Activated gamma-delta T cell (primary cell): ENCODE measurements at regions not wholly inside any gene's neighbourhood (a gene's known extent, or its start where the extent isn't known, plus 50 kb on each side); places are given as distances from the start of the nearest gene placed in this dataset.

Source experiments
- DNase-seq: peaks from one replicate; lab custom pipeline; 2025; lab: John Stamatoyannopoulos, UW

DNA sequence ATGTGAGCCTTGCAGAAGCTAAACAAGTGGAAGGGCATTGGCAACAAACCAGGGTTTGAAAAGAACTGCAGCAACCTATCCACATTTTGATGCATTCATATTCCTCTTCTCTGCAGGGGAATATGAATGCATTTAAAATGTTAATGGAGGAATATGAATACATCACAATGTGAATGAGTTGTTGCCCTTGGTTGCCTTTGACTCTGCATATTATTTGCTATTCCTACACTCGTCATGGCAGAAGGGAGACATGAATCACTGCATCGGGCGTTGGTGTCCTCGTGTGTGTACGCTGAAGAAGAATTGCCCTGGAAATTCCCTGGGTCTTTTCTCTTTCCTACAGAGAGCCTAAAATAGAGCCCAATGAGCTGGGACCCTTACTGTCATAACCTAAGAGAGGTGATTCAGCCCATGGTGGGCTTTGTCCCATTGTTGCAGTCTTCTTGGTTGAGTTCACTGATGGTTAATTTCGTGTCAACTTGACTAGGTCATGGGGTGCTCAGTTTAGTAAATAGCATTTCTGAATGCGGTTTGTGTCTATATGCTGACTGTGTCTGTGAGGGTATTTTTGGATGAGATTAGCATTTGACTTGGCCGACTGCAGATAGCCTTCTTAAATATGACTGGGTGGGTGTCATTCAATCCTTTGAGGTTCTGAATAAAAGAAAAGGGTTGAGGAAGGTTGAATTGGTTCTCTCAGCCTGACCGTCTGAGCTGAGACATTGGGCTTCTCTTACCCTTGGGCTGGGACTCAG lies 1422.9 kb upstream of the TMEM132C start:
- DNase-seq: no peak

DNA sequence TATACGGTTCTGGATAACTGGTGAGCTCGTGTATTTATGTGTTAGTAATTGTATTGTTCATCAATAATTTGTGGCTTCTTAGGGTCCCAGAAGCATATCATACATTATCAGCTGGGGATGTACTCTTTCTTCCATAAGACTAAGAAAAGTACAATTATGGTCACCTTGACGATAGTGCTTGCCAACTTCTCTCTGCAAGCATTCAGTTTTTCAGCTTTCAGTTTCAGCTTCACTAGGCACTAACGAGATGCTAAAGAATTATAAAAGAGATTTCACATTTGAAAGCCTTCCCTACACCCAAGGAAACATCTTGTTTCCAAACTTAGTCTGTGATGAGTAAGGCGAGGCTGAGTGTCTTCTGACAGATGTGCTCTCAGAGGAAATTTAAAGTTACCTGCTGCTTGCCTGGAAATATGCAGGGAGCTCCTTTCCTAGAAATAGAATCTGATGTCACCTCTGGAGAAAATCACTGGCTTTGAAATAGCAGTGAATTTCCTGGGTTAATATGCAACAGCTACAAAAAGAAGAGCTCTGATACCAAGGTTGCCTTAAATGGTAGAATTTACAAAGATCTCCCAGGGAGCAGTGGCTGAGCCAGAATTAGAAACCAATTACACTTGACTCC lies 1419.9 kb upstream of the TMEM132C start:
- no peak for DNase-seq

DNA sequence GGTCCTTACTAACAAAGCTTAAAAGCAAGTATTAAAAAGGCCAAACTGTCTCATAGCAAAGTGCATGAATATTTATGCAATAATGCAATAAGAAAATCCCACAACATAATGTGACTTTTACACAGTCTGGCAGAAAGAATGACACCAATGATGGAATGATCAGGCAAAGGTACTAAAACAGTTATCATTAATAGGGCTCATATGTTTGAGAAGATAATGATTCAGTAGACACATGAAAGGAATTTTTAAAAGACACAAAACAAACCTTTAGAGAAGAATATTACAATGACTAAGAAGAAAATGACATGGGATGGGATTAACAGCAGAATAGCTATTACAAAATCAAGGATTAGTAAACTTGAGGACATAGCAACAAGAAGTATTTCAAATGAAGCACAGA lies 1411.2 kb upstream of the TMEM132C start:
- no peak for DNase-seq

DNA sequence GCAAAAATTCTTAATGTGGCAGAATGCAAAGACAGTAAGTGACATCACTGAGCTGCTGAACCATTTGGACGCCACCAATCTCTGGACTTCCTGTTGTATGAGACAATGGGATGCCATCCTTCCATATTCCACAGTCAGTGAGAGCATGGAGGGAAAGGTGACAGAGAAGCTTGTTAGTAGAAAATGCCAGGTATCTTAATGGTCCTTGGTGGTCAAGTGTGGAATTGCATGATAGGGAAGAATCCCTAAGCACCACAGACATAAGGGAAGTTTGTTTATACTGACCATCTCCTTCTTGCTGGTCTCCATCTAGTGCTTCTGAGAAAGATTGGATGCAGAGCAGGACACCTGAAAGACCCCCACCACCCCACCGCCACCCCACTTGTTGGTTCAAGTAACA lies 1410.0 kb upstream of the TMEM132C start:
- DNase-seq: no peak

DNA sequence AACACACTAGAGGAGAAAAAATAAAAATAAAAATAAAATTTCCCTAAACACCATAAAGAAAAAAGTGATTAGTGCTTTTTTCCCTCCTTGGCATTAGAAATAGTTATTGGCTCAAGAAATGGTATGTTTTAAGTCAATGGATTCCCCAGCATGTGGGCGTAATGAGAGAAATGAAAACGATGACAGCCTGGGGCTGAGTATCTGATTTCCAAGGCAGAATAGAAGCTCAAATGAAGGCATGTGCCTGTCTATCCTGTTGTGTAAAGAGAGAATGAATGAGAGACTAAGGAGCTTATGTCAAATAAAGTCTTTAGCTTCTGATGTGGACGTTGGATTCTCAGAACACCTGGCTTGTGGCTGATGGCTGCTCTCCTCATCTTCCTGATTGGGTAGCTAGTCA lies 1408.4 kb upstream of the TMEM132C start:
- no peak for DNase-seq

DNA sequence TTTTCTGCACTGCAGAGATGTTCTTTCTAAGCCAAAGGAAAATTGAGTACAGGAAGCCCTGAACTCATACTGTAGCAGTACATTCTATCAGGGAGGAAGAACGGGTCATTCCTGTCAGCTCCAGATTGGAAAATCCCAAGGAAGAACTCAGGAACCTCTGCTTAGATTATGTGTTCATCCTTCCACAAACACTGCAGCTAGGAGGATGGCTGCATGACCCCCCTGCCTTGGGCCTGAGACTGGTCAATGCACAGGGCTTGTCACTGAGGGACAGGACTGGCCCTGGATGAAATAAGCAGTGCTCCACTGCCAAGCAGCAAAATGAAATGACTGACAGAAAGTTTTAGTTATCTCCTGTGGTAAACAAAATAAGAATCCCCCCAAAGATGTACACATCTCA lies 1406.8 kb upstream of the TMEM132C start:
- DNase-seq: no peak

DNA sequence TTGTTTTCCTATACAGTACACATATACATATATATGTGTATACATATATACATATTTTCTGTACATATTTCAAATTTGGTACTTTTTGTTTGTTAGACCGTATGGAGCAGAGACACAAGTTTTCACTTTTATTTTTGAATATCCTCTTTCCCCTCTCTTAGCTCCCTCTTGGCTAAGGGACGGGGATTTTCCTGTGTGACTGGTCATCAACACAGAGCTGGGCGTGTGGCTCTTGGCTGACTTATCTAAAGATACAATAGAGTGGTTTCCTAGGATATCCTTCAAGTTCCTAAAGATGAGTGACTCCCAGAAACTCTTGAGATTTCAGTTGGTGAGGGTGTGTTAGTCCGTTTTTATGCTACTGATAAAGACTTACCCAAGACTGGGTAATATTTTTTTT lies 1404.5 kb upstream of the TMEM132C start:
- DNase-seq: no peak

DNA sequence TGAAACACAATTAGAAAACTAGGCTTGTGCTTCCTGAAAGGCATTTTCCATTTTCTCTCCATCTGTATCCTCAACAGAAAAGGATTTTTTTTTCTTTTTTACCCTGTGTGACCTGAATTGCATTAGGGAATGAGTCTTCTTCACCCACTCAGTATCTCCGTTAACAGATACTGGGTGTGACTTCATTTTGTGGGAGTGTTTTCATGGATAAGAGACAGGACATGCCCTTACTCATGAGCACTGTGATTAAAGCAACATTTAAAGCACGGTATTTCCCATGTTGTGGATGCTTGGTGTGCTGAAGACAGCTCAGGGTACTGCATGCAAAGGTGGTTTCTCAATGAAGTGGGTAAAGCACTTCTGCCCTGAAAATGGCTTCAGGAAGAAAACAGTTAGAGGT lies 1397.3 kb upstream of the TMEM132C start:
- DNase-seq: no peak

DNA sequence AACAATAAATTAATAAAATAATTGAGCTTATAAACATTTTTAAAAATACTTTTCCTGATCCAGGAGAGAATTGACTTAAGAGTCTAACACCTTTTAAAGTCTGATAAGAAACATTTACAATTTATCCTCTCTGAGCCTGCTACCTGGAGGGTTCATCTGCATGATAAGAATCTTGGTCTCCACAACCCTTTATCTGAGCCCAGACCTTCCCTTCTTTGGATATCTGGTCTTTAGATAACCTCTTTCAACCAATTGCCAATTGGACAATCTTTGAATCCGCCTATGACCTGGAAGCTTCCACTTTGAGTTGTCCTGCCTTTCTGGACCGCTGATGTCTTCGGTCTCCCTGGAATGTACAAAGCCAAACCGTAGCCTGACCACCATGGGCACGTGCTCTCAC lies 1393.3 kb upstream of the TMEM132C start:
- no peak for DNase-seq

DNA sequence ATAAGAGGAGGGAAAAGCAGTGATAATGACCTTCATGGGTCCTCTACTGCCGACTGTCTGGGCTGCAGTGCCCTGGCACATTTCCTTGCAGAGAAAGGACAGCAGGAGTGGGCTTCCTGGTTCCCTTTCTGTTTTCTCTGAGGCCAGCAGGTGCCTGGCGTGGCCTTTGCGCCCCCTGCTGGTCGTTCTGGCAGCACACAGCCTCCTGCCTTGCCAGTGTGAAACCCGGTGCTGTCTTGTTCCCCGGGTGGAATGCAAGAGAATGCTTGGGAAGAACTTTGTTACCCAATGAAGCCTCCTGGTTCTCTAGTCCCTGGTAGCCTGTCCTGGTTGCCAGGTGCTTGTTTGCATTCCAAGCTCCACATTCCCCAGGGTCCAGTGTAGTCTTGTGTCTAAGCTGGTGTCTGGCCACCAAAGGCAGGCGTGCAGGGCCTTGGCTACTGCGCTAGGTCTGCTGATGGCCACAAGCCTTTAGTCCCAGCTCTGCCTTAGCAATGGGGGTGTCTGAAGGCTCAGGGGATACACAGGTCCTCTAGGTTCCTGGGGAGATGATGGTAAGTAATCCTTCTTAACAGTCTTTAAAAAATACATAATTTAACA lies 1392.4 kb upstream of the TMEM132C start:
- peak; percentile 24 for DNase-seq

DNA sequence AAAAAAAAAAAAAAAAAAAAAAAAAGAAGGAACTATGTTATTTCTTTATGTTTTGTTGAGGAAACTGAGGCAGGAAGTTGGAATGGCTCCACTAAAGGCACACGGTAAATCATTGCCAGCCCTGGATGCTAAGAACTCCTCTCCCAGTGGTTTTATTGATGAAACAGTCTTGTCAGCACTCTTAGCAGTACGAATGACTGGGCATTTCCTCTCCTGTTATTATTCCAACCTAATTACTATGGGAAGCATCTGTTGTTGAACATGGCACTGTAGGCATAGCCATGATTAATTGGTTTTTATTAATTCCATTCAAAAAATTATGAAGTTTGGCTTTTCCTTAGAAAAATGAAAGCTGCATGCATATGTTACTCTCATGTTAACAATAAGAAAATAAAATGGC lies 1387.1 kb upstream of the TMEM132C start:
- no peak for DNase-seq

DNA sequence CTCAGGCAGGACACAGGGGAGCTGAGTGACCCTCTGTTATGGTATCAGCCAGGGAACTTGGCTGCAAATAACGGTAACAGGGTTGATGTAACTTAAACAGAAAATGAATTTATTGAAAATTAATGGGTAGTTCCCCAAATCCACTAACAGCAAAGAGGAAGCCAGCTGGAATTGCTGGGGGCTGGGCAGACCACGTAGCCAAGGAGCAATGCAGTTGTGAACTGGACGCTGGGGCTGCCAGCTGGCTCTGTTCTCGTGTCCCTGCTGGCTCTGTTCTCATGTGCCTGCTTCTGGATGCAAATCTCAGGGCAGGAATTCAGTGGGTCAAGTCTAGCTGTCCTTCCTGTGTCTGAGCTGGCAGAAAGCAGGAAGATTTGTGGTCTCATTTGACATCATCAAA lies 1383.3 kb upstream of the TMEM132C start:
- no peak for DNase-seq

DNA sequence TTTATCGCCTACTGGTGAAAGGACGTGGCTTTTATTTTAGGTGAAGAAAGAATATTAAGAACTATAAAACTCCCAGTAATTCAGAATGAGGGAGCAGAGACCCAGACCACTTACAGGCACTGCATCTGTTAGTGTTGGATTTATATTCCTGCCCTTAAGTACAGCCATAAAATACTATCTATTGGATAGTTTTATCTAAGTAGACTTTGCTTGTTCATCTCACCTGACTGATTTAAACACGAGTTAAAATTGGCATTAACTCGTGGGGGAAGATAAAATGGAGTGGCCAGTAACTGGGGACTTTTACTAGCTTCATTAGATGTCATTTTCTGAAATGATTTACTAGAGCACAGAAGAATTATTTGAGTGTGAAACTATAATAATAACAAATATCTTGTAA lies 1377.5 kb upstream of the TMEM132C start:
- no peak for DNase-seq

DNA sequence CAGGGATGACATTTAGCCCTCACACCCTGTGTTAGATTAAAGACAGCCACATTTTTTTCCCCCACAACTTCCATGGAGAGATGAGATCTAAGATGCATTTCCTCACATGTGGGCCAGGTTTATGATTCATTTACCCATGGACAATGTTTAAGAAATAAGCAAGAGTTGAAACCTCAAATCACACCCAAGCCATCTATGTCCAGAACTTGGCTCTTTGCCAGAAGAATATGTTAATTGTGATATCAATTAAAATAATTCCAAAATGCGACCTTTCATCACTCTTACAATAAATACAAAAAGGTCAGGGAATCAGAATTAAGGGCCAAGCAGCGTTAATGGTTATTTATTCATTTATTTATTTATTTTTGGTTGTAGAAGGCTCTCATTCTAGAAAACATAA lies 1376.9 kb upstream of the TMEM132C start:
- no peak for DNase-seq

DNA sequence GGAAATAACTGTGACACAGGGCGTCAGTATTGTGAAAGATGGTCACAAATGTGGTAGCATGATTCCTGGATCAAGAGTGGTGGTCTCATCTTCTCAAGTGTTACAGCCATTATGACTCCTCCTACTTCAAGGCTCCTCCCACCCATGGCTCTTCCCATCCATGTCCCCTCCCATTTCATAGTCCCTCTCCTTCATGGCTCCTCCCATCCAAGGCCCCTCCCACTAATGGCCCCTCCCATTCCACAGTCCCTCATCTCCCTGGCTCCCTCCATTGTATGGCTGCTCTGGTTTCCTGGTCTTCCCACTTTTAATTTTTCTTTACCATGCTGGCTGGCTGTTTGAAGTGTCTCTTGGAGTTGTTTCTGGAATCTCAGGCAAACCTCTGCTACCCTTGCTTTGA lies 1375.2 kb upstream of the TMEM132C start:
- no peak for DNase-seq

DNA sequence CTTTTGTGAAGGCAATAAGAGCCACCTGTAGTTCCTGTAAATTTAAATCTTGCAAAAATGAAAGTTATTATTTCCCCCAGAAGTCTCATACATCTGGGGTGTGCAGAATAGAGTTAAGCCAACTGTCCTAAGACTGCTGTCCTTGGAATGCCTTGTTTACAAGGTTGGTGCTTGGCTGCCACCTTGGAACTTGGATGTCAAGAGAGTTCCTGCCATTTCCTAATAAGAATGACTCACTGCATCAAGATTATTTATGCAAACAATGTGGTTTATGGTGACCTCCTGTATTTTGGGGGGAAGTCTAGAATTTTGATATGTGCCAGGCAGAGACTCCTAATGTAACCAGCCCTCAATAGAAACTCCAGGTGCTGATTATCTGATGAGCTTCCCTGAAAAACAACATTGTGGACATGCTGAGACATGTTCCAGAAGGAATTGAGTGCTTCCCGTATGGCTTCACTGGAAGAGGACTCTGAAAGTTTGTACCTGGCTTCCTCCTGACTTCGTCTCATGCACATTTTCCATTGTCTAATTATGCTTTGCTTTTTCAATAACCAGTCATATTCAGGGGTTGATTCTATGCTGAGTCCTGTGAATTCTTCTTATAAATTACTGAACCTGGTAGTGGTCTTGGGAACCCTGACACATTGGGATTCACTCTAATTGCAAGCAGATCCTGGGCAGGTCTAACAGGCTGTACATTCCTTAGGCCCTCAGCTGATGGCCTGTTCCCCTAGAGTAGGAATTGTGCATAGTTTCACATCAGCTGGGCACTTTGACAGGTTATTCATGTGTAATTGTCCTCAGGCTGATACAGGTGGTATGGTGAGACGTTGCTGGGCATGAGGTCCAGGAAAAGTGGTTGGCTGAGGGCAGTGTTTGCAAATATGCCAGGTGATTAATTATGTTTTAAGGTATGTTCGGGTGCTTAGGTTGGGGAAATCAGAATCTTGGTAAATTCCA lies 1370.7 kb upstream of the TMEM132C start:
- DNase-seq: no peak

DNA sequence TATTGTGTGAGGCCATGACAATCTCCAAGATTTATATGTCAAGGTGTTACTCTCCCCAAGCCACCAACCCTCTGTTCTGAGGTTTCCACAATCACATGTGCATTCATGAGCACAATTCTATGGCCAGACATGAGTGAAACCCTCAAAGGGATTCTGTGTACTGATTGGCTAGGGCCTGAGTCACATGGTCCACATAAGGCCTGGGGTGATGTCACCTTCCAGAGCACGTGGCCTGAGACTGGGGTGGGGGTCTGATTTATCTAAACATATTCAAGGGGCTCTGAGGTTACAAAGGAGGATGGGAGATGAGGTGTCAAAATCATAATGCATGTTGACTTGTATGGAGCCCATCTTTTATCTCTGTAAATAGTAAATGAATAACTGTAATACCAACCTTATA lies 1369.9 kb upstream of the TMEM132C start:
- no peak for DNase-seq

DNA sequence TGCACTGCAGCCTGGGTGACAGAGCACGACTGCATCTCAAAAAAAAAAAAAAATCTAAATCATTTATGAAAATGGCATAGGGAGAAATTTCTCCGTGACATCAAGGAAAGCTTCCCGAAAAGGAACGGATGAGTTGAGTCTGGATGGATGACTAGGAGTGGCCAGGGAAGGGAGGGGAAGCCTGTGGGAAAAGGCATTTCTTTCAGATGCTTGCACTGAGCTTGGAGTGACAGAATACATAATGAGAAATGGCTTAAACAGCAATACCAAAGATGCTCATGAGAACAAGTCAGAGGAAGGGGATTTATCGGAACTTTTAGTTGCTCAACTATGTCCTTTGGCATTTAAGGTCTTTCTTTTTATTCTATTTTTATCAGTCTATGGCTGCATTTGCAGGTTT lies 1369.2 kb upstream of the TMEM132C start:
- no peak for DNase-seq

DNA sequence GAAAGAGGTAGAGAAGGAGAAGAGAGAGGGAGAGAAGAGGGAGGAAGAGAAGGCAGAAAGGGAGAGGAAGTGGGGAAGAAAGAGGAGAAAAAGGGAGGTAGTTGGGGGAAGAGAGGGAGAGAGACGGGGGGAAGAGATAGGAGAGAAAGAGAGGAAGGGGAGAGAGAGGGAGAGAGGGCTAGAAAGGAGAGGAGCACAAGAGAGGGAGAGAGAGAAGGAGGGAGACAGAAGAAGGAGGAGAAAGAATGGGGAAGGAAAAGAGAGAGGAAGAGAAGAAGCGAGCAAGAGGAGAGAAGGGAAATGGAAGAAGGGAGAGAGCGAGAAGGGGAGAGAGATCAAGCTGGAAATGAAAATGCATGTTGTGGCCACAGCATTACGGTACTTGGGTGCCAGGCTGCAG lies 1368.4 kb upstream of the TMEM132C start:
- DNase-seq: no peak

DNA sequence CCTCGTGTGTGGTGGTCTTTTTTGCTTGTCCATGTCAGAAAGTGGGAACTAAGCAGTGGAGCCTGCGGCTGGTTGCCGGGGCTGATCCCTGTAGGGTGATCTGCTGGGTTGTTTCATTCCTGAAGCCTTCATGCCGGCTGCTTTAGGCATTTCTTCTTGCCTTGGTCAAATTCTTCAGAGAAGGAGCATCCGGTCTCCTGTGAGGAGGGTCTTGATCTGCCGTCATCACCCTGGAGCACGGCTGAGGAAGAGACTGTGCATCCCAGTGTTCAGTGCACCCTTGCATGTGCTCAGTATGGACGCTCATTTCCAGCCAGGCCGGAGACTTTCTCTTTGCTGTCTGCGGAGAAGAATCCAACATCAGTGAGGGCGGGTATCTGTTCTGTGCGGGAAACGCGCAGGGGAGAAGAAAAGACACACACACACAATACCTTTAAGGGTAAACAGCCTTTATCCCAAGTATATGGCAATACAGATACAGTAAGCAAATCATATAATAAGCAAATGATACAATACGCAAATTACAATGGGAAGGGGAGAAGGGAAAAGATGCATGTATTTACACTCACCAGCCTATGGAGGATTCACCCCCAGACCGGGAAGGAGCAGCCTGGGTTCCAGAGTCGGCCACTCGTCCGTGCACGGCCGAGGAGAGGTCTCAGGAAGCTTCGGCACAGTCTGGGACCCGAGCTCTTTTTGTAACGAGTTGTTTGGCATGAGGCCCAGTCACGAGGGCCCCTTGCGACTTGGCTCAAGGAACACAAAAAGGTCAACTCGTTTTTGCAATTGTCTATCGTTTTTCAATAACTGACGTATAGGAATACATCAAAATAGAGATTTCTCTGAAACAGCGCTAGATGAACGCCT lies 1366.8 kb upstream of the TMEM132C start:
- DNase-seq: no peak
